SU-DHL-6 (cell line): ENCODE measurements at regions not wholly inside any gene's neighbourhood (a gene's known extent, or its start where the extent isn't known, plus 50 kb on each side); places are given as distances from the start of the nearest gene placed in this dataset.

ENCODE experiments used
- H2AFZ ChIP-seq: fragments of 200-600 bp; sonication (generic); 2 replicates; pipeline ENCODE4 v1.6.1; 2014; ENCODE audit warnings: low read depth, mild to moderate bottlenecking, moderate library complexity, mixed read lengths, antibody characterized with exemption, low read length; ENCODE audit not compliant: severe bottlenecking
- H3F3A ChIP-seq: fragments of 200-600 bp; shearing (Covaris generic); 2 replicates; pipeline ENCODE4 v1.6.0; 2016; ENCODE audit warnings: antibody characterized with exemption, mild to moderate bottlenecking; ENCODE audit not compliant: insufficient read depth
- H3K27ac ChIP-seq: fragments of 200-600 bp; sonication (generic); 2 replicates; pipeline ENCODE4 v1.5.1; 2016; ENCODE audit warnings: low read depth, mild to moderate bottlenecking, low read length, moderate library complexity, mixed read lengths
- H3K27me3 ChIP-seq: fragments of 200-600 bp; sonication (generic), shearing (Covaris generic); 2 replicates; pipeline ENCODE4 v1.6.0; 2014; ENCODE audit warnings: mild to moderate bottlenecking, low read length
- H3K36me3 ChIP-seq: fragments of 200-600 bp; sonication (generic); 2 replicates; pipeline ENCODE4 v1.6.1; 2014; ENCODE audit warnings: mild to moderate bottlenecking, low read length, mixed read lengths
- H3K4me2 ChIP-seq: fragments of 300-600, 200-600 bp; shearing (Covaris generic), sonication (generic); 2 replicates; pipeline ENCODE4 v1.6.0; 2014; ENCODE audit warnings: low read length, low read depth, mild to moderate bottlenecking; ENCODE audit not compliant: poor library complexity, severe bottlenecking
- H3K4me3 ChIP-seq: fragments of 200-600 bp; sonication (generic); 2 replicates; pipeline ENCODE4 v1.5.1; 2014; ENCODE audit warnings: antibody characterized with exemption, low read length, mild to moderate bottlenecking, mixed read lengths; ENCODE audit not compliant: insufficient read depth, poor library complexity, severe bottlenecking
- H3K79me2 ChIP-seq: fragments of 200-600 bp; sonication (generic); 2 replicates; pipeline ENCODE4 v1.6.1; 2014; ENCODE audit warnings: mild to moderate bottlenecking, low read length, moderate library complexity; ENCODE audit not compliant: insufficient read depth
- H3K9ac ChIP-seq: fragments of 200-600 bp; sonication (generic); 2 replicates; pipeline ENCODE4 v1.7.0; 2014; ENCODE audit warnings: mild to moderate bottlenecking, low read length
- H3K9me2 ChIP-seq: fragments of 200-600 bp; sonication (generic); replicated peaks from 2 replicates; pipeline ENCODE4 v1.6.1; 2014; ENCODE audit warnings: low read length; ENCODE audit not compliant: insufficient read depth
- H3K9me3 ChIP-seq: fragments of 200-600 bp; sonication (generic); 2 replicates; pipeline ENCODE4 v1.6.1; 2014; ENCODE audit warnings: low read length, mixed read lengths; ENCODE audit not compliant: insufficient read depth
- H4K20me1 ChIP-seq: fragments of 200-600 bp; sonication (generic); 2 replicates; pipeline ENCODE4 v1.6.1; 2014; ENCODE audit warnings: low read depth, mild to moderate bottlenecking, antibody characterized with exemption, low read length, moderate library complexity, mixed read lengths
- EZH2phosphoT487 ChIP-seq: fragments of 200-600 bp; sonication (generic), shearing (Covaris generic); conservative IDR thresholded peaks from 2 replicates; pipeline ENCODE4 v1.6.1; 2018; ENCODE audit warnings: mild to moderate bottlenecking, antibody characterized with exemption, low read length, moderate library complexity, mixed read lengths
- TF ChIP-seq, protein P1 (sequence below): fragments of 200-600 bp; sonication (generic); IDR thresholded peaks from one replicate; pipeline ENCODE4 v1.5.1; 2017; ENCODE audit warnings: antibody characterized with exemption, mild to moderate bottlenecking, low read length, moderate library complexity; ENCODE audit not compliant: insufficient read depth, poor library complexity, severe bottlenecking

- Histone ChIP-seq H4K20me1 (no peaks in the 10 kb centered on the region), H3K9me2 (no peaks in the 10 kb centered on the region), H3K36me3 (no peaks in the 10 kb centered on the region), H3K27ac (no peak overlapping the region), H3K9ac (no peak overlapping the region), H3K79me2 (no peaks in the 10 kb centered on the region), H3K4me3 (no peak overlapping the region), H2AFZ (no peak overlapping the region), H3F3A (no peaks in the 10 kb centered on the region), H3K27me3 (no peaks in the 10 kb centered on the region), H3K4me2 (no peak overlapping the region), H3K9me3 (no peaks in the 10 kb centered on the region)
- TF ChIP-seq, protein P1, sequence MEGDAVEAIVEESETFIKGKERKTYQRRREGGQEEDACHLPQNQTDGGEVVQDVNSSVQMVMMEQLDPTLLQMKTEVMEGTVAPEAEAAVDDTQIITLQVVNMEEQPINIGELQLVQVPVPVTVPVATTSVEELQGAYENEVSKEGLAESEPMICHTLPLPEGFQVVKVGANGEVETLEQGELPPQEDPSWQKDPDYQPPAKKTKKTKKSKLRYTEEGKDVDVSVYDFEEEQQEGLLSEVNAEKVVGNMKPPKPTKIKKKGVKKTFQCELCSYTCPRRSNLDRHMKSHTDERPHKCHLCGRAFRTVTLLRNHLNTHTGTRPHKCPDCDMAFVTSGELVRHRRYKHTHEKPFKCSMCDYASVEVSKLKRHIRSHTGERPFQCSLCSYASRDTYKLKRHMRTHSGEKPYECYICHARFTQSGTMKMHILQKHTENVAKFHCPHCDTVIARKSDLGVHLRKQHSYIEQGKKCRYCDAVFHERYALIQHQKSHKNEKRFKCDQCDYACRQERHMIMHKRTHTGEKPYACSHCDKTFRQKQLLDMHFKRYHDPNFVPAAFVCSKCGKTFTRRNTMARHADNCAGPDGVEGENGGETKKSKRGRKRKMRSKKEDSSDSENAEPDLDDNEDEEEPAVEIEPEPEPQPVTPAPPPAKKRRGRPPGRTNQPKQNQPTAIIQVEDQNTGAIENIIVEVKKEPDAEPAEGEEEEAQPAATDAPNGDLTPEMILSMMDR, result no peak
- no peak for TF ChIP-seq EZH2phosphoT487
These were observed 1568.2 kb upstream of the SEL1L start for GRCh38 chr14:83101846-83102245.

- no peaks in the 10 kb centered on the region for H3F3A ChIP-seq
- H3K79me2 ChIP-seq, result no peaks in the 10 kb centered on the region
- no peak for TF ChIP-seq EZH2phosphoT487
- TF ChIP-seq, protein P1, result no peak
- no peaks in the 10 kb centered on the region for H3K9me2 ChIP-seq
- no peak overlapping the region for H3K9ac ChIP-seq
- H4K20me1 ChIP-seq, result no peaks in the 10 kb centered on the region
- H3K4me3 ChIP-seq, result no peak overlapping the region
- no peaks in the 10 kb centered on the region for H3K9me3 ChIP-seq
- H3K36me3 ChIP-seq, result no peaks in the 10 kb centered on the region
- H3K4me2 ChIP-seq, result no peak overlapping the region
- no peak overlapping the region for H3K27ac ChIP-seq
- H3K27me3 ChIP-seq, result no peaks in the 10 kb centered on the region
- no peak overlapping the region for H2AFZ ChIP-seq
These were observed 1584.4 kb upstream of the SEL1L start for GRCh38 chr14:83118029-83118428.

DNA sequence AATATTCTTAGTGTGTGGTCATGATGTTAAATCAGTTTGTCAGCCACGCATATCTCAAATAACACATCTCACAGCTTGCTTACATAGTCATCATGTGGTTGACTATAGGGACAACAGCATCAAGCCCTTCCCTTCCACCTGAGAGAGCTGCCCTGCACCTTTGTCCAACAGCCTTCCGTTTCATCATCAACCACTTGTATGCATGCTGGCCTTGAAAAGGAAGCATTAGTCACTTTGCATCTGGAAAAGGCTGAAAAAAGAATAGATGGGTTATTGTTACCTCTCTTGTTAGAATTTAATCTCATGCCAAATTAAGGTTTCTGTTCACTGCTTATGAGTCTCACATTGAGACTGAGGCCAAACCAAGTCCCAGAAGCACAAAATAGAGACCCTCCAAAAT, 1586.5 kb upstream of the SEL1L start:
- Histone ChIP-seq H3K4me3 (no peak overlapping the region), H3K36me3 (no peaks in the 10 kb centered on the region), H3K4me2 (no peak overlapping the region), H3K9me3 (no peaks in the 10 kb centered on the region), H3K27me3 (no peaks in the 10 kb centered on the region), H2AFZ (no peak overlapping the region), H3K9ac (no peak overlapping the region), H3K79me2 (no peaks in the 10 kb centered on the region), H4K20me1 (no peaks in the 10 kb centered on the region), H3K9me2 (no peaks in the 10 kb centered on the region), H3K27ac (no peak overlapping the region), H3F3A (no peaks in the 10 kb centered on the region)
- TF ChIP-seq EZH2phosphoT487, result no peak

DNA sequence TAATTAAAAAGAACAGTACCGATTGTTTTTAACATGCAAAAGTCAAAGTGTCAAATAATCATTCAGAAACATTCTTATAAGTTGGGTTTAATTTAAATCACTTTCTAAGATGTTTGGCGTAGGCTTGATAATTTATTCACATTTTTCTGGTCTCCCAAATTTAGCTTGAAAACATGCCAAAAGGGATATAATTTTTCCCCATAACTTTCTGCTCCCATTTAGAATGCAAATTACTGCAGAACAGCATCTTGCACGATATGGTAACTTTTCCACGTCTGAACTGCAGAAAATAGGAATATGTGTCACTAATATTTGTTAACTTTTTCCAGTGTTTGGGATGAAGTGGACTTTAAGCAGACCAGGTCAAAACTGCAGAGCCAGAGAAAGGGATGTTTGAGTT, 1592.4 kb upstream of the SEL1L start:
- no peak overlapping the region for H3K9ac ChIP-seq
- H3K27me3 ChIP-seq, result no peaks in the 10 kb centered on the region
- no peak overlapping the region for H2AFZ ChIP-seq
- H3K4me2 ChIP-seq, result no peak overlapping the region
- H3K36me3 ChIP-seq, result no peaks in the 10 kb centered on the region
- H3F3A ChIP-seq, result no peaks in the 10 kb centered on the region
- no peaks in the 10 kb centered on the region for H3K9me2 ChIP-seq
- H3K27ac ChIP-seq, result no peak overlapping the region
- no peak for TF ChIP-seq EZH2phosphoT487
- TF ChIP-seq, protein P1, result no peak
- no peaks in the 10 kb centered on the region for H3K79me2 ChIP-seq
- no peaks in the 10 kb centered on the region for H3K9me3 ChIP-seq
- H3K4me3 ChIP-seq, result no peak overlapping the region
- H4K20me1 ChIP-seq, result no peaks in the 10 kb centered on the region
